ENCODE measurements at regions not wholly inside any gene's neighbourhood (a gene's known extent, or its start where the extent isn't known, plus 50 kb on each side); places are given as distances from the start of the nearest gene placed in this dataset.

DNA sequence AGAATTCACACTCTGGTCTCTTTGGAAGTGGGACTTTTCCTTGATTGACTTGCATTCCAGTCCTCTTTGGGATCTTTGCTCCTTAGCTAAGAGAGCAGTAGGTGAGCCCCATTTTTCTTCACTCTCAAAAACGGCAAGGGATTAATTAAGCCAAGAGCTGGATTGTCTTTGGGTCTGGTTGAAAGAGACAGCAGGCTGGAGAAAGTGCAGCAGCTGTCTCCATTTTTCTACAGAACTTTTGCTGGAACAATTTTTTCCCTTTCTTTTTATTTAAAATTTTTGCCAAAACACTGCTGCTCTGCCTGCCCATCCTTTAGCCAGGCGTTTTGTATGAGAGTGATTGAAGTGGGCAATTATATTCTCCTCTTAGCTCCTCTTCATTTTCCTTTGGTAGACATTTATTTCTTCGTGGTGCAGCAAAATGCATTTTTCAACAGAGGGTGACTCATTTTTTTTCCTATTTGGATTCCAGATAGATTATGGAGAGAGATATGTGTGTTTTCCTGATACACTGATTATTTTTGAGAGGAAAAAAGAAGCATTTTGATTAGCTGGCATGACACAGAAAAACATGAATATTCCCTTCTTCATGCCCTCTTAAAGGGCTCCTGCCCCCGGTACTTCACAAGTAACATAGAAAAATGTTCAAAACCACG lies 371.2 kb upstream of the NBEA start:
- CTCF ChIA-PET: interaction anchor here (0.6 to 1.6 kb wide), 2 partner anchors 214 to 641 kb away, joined by 3 read pairs; no protein-coding TSS in a partner anchor
- intact Hi-C loops (cut with micrococcal nuclease): no loop called here

More for the DNA sequence above, 371.2 kb upstream of the NBEA start:
- POLR2A ChIA-PET: no interaction called here
- Histone ChIP-seq H3K79me2 (ENCODE audit: control insufficient read depth, insufficient read depth, low read length) (no peaks in the 10 kb centered on the region), H3K9me3 (replicated peaks; ENCODE audit: control insufficient read depth, insufficient read depth, low read length) (no peaks in the 10 kb centered on the region), H3K9ac (replicated peaks; ENCODE audit: extremely low read depth, insufficient read depth, low read length) (no peak overlapping the region), H2AFZ (ENCODE audit: low read depth, low read length) (no peak overlapping the region), H3K4me1 (ENCODE audit: control insufficient read depth, extremely low read depth, insufficient read depth, low read length) (no peaks in the 10 kb centered on the region), H3K4me3 (replicated peaks in 1 of 3; ENCODE audit: insufficient read depth in 1 of 3, low read depth in 1 of 3, low read length in 3 of 3) (no peak overlapping the region), H3K27ac (ENCODE audit: insufficient read depth, low read depth, low read length) (no peak overlapping the region), H3K4me2 (ENCODE audit: insufficient read depth, low read length) (no peak overlapping the region), H3K36me3 (ENCODE audit: control insufficient read depth in 2 of 2, extremely low read depth in 1 of 2, insufficient read depth in 2 of 2, low read length in 2 of 2) (no peaks in the 10 kb centered on the region), H3K27me3 (ENCODE audit: control insufficient read depth in 2 of 2, insufficient read depth in 2 of 2, low read length in 2 of 2) (no peaks in the 10 kb centered on the region), H3K9me1 (replicated peaks; ENCODE audit: control insufficient read depth, extremely low read depth, insufficient read depth, low read length) (no peaks in the 10 kb centered on the region), H4K20me1 (replicated peaks; ENCODE audit: control insufficient read depth, extremely low read depth, insufficient read depth, low read length) (no peaks in the 10 kb centered on the region)
- TF ChIP-seq, protein P1, sequence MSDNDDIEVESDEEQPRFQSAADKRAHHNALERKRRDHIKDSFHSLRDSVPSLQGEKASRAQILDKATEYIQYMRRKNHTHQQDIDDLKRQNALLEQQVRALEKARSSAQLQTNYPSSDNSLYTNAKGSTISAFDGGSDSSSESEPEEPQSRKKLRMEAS (IDR thresholded peaks at IDR 0.05; ENCODE audit: insufficient read depth, insufficient read length): no peak
- no peak for TF ChIP-seq POLR2AphosphoS5 (IDR thresholded peaks at IDR 0.05; ENCODE audit: insufficient read depth, low read depth, low read length)
- no peak for TF ChIP-seq GATA2 (IDR thresholded peaks at IDR 0.05; ENCODE audit: insufficient read depth, insufficient read length, low read depth, low read length)
- TF ChIP-seq, protein P2, sequence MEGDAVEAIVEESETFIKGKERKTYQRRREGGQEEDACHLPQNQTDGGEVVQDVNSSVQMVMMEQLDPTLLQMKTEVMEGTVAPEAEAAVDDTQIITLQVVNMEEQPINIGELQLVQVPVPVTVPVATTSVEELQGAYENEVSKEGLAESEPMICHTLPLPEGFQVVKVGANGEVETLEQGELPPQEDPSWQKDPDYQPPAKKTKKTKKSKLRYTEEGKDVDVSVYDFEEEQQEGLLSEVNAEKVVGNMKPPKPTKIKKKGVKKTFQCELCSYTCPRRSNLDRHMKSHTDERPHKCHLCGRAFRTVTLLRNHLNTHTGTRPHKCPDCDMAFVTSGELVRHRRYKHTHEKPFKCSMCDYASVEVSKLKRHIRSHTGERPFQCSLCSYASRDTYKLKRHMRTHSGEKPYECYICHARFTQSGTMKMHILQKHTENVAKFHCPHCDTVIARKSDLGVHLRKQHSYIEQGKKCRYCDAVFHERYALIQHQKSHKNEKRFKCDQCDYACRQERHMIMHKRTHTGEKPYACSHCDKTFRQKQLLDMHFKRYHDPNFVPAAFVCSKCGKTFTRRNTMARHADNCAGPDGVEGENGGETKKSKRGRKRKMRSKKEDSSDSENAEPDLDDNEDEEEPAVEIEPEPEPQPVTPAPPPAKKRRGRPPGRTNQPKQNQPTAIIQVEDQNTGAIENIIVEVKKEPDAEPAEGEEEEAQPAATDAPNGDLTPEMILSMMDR (IDR thresholded peaks at IDR 0.05; ENCODE audit: extremely low read depth in 1 of 2, insufficient read depth in 1 of 2, low read depth in 1 of 2, low read length in 2 of 2): no peak
- BruUV-seq (replicated peaks): no TSS peak
- FAIRE-seq: no peak
- dilution Hi-C loops (cut with MboI; ENCODE audit: extremely low pct_ligation_motif_present, low sequenced_read_pairs): no loop called here
- DNase-seq (ENCODE audit: low read depth, low spot score): no peak
